HG02759 (cell line): ENCODE measurements at regions not wholly inside any gene's neighbourhood (a gene's known extent, or its start where the extent isn't known, plus 50 kb on each side); places are given as distances from the start of the nearest gene placed in this dataset.

Experiments used
- ATAC-seq: cut with Tn5 transposase; IDR thresholded peaks from one replicate; pipeline ENCODE4 v1.9.1; 2021; ENCODE audit warnings: mild to moderate bottlenecking, moderate library complexity; ENCODE audit not compliant: unreplicated experiment

DNA sequence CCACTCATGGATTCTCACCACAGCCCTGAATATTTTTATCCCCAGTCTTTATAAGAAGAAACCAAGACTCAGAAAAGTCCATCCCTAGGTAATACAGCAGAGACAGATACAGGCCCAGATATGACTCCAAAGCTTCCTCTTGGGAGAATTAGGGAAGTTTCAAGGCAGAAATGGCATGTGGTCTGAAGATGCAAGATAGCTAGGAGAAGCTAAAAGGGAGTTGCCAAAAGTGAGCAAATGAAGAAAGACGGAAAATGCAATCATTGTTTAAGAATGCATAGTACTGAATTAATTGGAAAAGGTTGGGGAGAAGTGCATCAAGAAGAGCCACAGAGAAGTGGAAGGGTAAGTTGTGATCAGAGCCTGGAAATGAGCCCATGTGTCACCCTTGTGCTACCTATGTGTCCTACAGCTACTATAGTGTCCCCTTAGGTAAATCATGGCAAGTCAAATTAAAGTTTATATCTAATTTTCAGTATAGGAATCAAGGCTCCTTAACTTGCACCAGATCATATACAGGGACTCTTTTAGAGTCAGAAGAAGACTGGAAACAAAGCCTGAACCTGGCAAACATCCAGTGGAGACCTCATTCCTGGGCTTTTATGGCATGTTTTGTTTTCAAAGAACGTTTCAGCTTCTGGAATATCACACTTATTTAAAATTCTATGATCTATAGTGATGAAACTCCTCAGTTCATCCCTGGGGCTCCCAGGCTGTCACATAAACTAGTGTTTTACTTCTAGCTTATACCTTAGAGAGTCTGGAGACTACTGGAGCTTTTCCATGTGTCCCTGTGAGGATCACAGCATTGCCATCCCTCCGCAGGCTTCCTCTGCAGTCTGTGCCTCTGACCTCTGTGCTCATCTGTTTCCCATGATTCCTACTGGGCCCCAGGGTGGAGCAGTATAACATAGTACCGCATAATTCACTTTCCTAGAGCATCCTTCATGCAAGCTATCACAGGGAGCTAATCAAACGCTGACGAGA is 189.0 kb upstream of the CDKN3 start:
- ATAC-seq: no peak

DNA sequence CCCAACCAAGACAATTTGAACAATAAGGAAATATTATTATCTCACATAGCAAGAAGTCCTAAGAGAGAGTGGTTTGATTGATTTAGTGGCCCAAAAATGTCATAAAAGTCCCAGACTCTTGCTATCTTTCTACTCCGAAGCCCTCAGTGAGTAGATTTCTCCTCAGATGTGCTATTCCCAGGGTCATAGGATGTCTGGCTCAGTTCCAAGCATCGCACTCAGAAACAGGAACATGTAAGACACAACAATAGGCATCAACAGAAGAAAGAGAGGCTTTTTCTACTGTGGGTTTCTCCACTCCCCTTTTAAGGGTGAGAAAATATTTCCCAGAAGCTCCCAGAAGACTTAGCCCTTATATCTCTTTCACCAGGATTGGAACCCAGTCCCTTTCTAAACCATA is 188.1 kb upstream of the CDKN3 start:
- no peak for ATAC-seq

- ATAC-seq: no peak
Observed at GRCh38 chr14:54209511-54210250, 187.1 kb upstream of the CDKN3 start.

- no peak for ATAC-seq
Observed at GRCh38 chr14:54211551-54212308, 185.1 kb upstream of the CDKN3 start.

GRCh38 chr14:54213536-54213935 is 183.3 kb upstream of the CDKN3 start:
- no peak for ATAC-seq

- no peak for ATAC-seq
Observed at GRCh38 chr14:54216827-54217226, 180.0 kb upstream of the CDKN3 start.

DNA sequence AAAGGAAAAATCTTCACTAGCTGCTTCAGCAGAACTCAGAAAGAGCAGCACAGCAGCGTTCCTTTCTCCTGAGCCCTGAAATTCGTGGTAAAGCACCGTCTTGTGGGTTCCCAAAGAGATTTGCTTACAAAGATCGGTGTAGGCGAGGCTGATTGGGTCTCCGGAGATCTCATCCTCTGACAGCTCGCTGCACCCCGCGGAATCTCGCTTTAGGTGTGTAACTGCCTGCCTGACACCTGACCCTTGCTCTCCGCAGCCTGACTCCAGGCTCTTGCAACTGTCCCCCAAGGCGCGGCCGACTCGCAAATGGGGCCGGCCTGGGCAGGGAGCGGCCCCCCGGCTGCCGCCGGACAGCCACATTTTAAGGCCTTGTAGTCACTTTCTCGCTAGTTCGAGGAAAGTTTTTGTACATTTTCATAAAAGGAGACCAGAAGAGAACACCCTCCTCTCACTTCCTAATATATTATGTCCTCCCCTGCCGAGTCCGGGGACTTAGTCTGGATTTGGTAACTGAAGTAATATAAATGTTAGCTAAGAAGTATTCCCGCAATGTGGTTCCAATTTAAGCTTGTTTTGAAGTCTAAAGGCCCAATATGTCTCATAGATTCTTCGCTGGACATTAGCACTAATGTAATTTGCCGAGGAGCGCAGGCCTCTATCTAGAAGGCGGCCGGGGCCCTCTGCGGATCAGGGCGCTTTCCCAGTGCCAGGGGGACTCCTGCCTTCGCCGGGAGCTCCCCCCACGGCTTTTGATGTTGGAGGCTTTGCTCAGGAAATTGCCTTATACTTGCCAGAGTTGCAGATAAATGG is 177.3 kb upstream of the CDKN3 start:
- no peak for ATAC-seq

- ATAC-seq: no peak
Observed at GRCh38 chr14:54220071-54220703, 176.6 kb upstream of the CDKN3 start.

GRCh38 chr14:54220704-54221431 is 175.9 kb upstream of the CDKN3 start:
- ATAC-seq: no peak

DNA sequence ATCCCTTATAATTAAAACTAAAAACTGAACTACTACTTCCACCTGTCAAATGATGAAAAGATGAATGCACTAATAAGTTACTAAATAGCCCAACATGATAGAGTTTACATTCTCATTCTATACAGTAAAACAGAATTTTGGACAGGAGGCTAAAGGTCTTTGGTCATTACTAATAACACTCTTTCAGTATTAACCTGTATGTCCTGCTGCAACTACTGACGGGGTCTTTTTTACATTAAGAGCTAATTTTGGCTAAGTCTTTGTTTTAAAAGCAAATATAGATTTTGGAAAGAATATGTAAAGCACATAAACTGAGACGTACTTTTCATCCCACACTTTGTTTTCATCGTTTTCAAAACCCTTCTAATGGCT is 175.4 kb upstream of the CDKN3 start:
- no peak for ATAC-seq

GRCh38 chr14:54221971-54222370 is 174.8 kb upstream of the CDKN3 start:
- ATAC-seq: no peak

GRCh38 chr14:54223831-54224402 is 172.9 kb upstream of the CDKN3 start:
- no peak for ATAC-seq

DNA sequence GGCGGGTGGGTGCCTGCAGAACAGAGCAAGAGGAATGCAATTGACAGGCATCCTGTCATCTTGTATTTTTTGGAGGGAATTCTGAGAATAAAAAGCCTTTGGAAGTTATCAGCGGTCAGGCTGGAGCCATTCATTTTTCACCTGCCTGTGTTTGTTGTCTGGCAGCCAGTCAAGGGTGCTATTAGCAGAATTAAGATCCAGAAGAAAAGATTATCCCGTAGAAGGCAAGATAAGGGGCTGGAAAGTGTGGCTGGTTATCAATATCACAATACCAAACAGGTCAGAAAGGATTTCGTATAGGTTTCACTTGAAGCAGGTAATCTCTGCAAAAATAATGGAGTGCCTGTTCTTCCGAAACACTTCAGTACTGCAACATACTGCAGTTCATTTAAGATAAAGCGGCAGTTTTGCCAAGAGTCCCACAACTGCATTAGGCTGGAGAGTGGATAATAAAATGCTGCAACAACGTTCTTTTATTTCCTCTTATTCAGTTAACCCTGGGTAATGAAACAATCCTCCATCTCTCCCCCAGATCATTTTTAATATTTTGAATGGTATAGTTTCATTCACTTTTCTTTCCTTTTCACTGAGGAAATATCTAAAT is 171.2 kb upstream of the CDKN3 start:
- ATAC-seq: no peak

- ATAC-seq: no peak
Observed at GRCh38 chr14:54226103-54226502, 170.7 kb upstream of the CDKN3 start.

DNA sequence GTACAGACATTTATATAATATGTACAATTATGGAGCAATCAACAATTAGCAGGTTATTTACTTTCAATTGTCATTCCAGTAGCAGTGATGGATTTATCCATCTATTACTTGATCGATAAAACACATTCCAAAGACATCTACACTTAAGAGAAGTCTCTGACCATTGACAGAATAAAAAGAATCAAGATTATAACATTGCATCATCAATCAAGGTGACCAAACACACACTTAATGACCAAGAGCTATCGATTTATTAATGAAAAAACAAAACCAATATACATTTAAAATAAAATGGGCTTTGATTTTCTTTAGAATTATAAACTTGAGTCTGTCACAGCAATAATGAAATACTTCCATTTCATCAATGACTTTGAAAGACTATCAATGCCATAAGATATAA is 170.2 kb upstream of the CDKN3 start:
- no peak for ATAC-seq

DNA sequence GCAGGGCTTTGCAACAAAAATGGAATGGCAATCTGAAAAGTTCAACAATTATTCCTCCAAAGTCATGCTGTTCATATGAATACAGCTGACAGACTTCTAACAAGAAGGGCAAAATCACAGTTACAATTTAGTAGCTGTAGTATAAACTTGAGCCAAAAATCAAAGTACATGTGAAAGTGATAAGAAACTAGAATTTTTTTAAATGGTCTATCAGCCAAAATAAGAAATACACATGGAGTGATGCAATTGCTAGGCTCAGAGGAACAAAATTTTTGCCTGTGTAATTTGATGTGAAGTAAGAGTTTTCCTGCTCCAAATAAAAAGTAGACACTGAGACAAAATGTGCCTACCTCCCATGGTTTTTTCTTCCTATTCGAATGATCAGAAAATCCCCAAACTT is 167.7 kb upstream of the CDKN3 start:
- no peak for ATAC-seq

- no peak for ATAC-seq
Observed at GRCh38 chr14:54230645-54231044, 166.2 kb upstream of the CDKN3 start.

GRCh38 chr14:54232735-54233134 is 164.1 kb upstream of the CDKN3 start:
- no peak for ATAC-seq

DNA sequence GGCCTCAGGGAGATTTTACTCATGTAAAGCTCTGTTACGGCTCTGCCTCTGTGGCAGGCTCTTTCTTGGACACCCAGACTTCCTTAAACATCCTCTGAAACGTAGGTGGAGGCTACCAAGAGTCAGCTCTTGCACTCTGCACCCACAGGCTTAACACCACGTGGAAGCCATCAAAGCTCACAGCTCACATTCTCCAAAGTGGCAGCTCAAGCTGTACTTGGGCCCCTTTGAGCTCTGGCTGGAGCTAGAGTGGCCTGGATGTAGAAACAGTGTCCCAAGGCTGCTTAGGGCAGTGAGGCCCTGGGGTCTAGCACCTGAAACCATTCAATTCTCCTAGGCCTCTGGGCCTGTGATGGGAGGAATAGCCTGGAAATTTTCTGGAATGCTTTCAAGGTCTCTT is 155.3 kb upstream of the CDKN3 start:
- no peak for ATAC-seq
